ENCODE measurements at regions not wholly inside any gene's neighbourhood (a gene's known extent, or its start where the extent isn't known, plus 50 kb on each side); places are given as distances from the start of the nearest gene placed in this dataset.
"Not testable (repeated sequence)": the region's sequence is repeated elsewhere in the genome, so short reads cannot be mapped to it uniquely, and the experiment has no call there.

- DNase-seq: no peak
Measured at GRCh38 chr6:67888546-67888885, 746.6 kb upstream of the ADGRB3 start.

- DNase-seq: no peak
Measured at GRCh38 chr6:67887747-67888545, 747.1 kb upstream of the ADGRB3 start.

- no peak for DNase-seq
Measured at GRCh38 chr6:67887419-67887746, 747.7 kb upstream of the ADGRB3 start.

GRCh38 chr6:67886840-67887292 lies 748.2 kb upstream of the ADGRB3 start:
- no peak for DNase-seq

- no peak for DNase-seq
Measured at GRCh38 chr6:67886036-67886707, 748.9 kb upstream of the ADGRB3 start.

- no peak for DNase-seq
Measured at GRCh38 chr6:67885081-67886033, 749.7 kb upstream of the ADGRB3 start.

- no peak for DNase-seq
Measured at GRCh38 chr6:67884442-67884841, 750.6 kb upstream of the ADGRB3 start.

GRCh38 chr6:67883500-67884366 lies 751.3 kb upstream of the ADGRB3 start:
- no peak for DNase-seq

- DNase-seq: no peak
Measured at GRCh38 chr6:67882436-67883311, 752.4 kb upstream of the ADGRB3 start.

GRCh38 chr6:67881706-67882065 lies 753.4 kb upstream of the ADGRB3 start:
- no peak for DNase-seq

- DNase-seq: no peak
Measured at GRCh38 chr6:67880939-67881705, 754.0 kb upstream of the ADGRB3 start.

GRCh38 chr6:67880343-67880742 lies 754.7 kb upstream of the ADGRB3 start:
- not testable (repeated sequence) for DNase-seq

GRCh38 chr6:67879928-67880327 lies 755.2 kb upstream of the ADGRB3 start:
- not testable (repeated sequence) for DNase-seq

GRCh38 chr6:67879105-67879904 lies 755.8 kb upstream of the ADGRB3 start:
- not testable (repeated sequence) for DNase-seq

GRCh38 chr6:67878216-67878615 lies 756.9 kb upstream of the ADGRB3 start:
- not testable (repeated sequence) for DNase-seq

GRCh38 chr6:67877288-67877687 lies 757.8 kb upstream of the ADGRB3 start:
- DNase-seq: no peak

GRCh38 chr6:67875877-67876383 lies 759.2 kb upstream of the ADGRB3 start:
- DNase-seq: no peak

- no peak for DNase-seq
Measured at GRCh38 chr6:67870321-67870720, 764.8 kb upstream of the ADGRB3 start.

GRCh38 chr6:67863346-67863745 lies 771.7 kb upstream of the ADGRB3 start:
- no peak for DNase-seq

GRCh38 chr6:67854098-67854497 lies 781.0 kb upstream of the ADGRB3 start:
- no peak for DNase-seq

All from CD4-positive, alpha-beta T cell treated with Interleukin-4 for 1 hour (primary cell).